ENCODE measurements at regions not wholly inside any gene's neighbourhood (a gene's known extent, or its start where the extent isn't known, plus 50 kb on each side); places are given as distances from the start of the nearest gene placed in this dataset.

DNA sequence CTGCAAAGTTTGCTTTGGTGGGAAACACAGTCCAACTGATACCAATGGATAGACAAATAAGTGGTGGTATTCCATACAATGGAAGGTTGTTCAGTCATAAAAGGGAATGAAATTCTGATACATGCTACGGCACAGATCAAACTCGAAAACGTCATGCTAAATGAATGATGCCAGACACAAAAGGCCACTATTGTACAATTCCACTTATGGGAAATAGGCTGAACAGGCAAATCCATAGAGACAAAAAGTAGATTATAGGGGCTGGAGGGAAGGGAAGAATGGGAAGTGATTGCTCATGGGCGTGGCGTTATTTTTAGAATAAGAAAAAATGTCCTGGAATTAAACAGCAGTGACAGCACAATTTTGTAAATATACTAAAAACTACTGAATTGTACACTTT is 66.0 kb upstream of the FOXK1 start:
- TF ChIP-seq EZH2phosphoT487 (IDR thresholded peaks at IDR 0.05; ENCODE audit: borderline replicate concordance, low read length) = no peak
- TF ChIP-seq, protein P1, sequence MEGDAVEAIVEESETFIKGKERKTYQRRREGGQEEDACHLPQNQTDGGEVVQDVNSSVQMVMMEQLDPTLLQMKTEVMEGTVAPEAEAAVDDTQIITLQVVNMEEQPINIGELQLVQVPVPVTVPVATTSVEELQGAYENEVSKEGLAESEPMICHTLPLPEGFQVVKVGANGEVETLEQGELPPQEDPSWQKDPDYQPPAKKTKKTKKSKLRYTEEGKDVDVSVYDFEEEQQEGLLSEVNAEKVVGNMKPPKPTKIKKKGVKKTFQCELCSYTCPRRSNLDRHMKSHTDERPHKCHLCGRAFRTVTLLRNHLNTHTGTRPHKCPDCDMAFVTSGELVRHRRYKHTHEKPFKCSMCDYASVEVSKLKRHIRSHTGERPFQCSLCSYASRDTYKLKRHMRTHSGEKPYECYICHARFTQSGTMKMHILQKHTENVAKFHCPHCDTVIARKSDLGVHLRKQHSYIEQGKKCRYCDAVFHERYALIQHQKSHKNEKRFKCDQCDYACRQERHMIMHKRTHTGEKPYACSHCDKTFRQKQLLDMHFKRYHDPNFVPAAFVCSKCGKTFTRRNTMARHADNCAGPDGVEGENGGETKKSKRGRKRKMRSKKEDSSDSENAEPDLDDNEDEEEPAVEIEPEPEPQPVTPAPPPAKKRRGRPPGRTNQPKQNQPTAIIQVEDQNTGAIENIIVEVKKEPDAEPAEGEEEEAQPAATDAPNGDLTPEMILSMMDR (conservative IDR thresholded peaks at IDR 0.05; ENCODE audit: low read depth, low read length) = no peak
